GM12865 (cell line): ENCODE measurements at regions not wholly inside any gene's neighbourhood (a gene's known extent, or its start where the extent isn't known, plus 50 kb on each side); places are given as distances from the start of the nearest gene placed in this dataset.

Experiments used
- DNase-seq: peaks from one replicate; pipeline ENCODE4 v3.0.0; 2010; ENCODE audit warnings: low read depth
- H3K4me3 ChIP-seq: 2 replicates; pipeline ENCODE4 v1.5.1; 2011; ENCODE audit warnings: mild to moderate bottlenecking, low read depth, low read length, control low read depth
- CTCF ChIP-seq: IDR thresholded peaks from 2 replicates; pipeline ENCODE4 v1.5.1; 2011; ENCODE audit warnings: low read length, control low read depth, low read depth, inconsistent platforms; ENCODE audit not compliant: insufficient read depth; ENCODE audit errors: missing control alignments

DNA sequence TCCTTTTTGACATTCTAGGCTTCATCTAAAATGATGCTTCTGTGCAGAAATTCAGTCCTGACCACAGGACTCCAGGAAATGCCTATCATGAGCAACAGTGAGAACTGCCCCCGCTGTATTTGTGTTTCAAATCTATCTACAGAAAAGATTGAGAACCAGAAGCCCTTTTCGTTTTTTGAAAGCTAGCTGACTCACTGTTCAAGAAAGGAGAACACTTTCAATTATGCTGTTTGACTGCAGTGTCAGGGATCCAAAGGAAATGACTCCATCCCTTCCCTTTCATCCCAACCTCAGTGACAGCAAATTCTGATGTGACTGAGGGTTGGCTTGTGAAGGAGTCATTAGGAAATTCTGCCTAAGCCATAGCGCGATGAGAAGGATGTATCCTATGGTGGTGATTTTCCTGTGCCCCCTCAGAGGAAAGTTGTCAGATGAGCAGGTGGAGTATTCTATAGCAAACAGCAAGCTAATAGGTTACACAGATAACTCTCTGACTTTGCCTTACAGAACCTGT is 622.3 kb downstream of the TMEM114 start:
- no peak for TF ChIP-seq CTCF
- DNase-seq: no peak

DNA sequence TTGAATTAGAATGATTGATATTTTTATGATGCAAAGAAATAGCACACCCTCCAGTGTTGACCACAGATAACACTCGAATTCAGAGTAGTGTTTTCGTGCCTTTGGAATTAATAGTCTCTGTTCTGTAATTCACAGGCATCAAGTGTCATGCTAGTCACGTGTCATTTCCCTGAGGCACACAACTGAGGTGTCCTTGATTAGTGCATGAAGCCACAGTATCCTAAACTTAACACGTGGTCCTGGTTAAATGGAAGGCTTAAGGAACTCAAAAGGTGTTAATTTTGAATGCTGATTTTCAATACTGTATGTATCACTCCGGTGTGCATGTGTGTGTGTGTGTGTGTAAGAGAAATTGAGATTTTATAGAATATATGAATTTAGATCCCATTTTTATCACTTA is 625.6 kb downstream of the TMEM114 start:
- no peak for TF ChIP-seq CTCF
- H3K4me3 ChIP-seq: no peak overlapping the region
- no peak for DNase-seq

More for the DNA sequence above, 622.3 kb downstream of the TMEM114 start:
- no peak overlapping the region for H3K4me3 ChIP-seq

GRCh38 chr16:7964167-7964566 is 626.1 kb downstream of the TMEM114 start:
- TF ChIP-seq CTCF: no peak
- no peak for DNase-seq
- H3K4me3 ChIP-seq: no peak overlapping the region

DNA sequence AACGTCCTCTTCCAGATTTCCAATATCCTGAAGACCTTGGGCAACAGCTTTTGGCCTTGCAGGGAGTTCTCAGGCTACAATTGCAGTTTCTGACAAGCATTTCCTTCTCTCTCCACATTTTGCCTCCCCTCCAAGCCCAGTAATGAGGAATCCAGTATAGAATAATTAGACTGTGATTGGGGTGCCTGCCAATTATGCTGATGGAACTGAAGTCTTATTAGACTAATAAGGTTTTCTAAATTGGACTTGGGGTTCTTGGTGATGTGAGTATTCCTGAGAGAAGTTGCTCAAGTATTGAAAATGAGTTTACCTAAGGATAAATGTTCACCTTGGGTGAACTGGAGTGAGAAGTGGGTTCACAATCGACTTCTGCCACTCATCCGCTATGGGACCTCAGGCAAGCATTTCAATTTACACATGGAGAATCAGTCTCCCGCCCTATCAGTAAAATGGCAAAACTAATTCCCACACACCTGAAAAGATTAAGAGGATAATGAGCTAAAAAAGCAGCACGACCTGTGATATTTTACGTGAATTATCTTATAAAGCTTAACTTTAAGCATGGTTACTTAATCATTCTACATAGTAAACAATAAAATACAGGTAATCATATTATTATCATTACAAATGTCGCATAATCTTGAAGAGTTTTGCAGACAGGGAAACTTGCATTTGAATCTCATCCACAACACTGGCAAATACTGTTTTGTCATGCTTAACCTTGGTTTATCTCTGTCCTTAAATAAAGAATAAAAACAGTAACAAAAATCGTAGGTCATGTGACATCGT is 628.0 kb downstream of the TMEM114 start:
- H3K4me3 ChIP-seq: no peak overlapping the region
- no peak for DNase-seq
- no peak for TF ChIP-seq CTCF

DNA sequence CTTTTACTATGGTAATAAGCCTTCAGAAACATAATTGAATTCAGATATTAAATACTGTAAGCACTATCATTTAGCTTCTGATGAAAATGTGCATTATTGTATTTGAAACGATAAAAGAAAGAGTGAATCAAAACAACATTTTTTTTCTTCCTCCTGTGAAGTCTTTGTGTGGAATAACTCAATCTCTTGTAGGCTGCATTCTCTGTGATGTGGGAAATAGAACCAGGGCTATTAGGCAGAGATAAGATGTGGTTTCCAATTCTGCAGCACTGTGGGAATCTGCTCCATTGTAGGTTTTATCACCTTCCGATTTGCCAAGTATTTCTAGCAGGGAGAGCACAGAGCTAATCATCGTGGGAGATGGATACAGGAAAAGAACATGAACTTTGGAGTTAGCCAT is 624.5 kb downstream of the RBFOX1 start:
- no peak for DNase-seq
- TF ChIP-seq CTCF: no peak
- H3K4me3 ChIP-seq: no peak overlapping the region

DNA sequence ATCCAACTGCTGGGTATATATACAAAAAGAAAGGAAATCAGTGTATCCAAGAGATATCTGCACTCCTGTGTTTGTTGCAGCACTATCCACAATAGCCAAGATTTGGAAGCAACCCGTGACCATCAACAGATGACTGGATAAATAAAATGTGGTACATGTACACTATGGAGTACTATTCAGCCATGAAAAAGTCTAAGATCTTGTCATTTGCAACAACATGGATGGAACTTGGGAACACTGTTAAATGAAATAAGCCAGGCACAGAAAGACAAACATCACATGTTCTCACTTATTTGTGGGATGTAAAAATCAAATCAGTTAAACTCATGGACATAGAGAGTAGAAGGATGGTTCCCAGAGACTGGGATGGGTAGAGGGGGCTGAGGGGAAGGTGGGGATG is 620.7 kb downstream of the RBFOX1 start:
- DNase-seq: no peak

More for the DNA sequence above, 620.7 kb downstream of the RBFOX1 start:
- no peak overlapping the region for H3K4me3 ChIP-seq
- TF ChIP-seq CTCF: no peak
